GM12864 (cell line): ENCODE measurements at regions not wholly inside any gene's neighbourhood (a gene's known extent, or its start where the extent isn't known, plus 50 kb on each side); places are given as distances from the start of the nearest gene placed in this dataset.

Source experiments
- DNase-seq: peaks from one replicate; pipeline ENCODE4 v3.0.0-alpha.2; 2011; ENCODE audit warnings: low read depth
- H3K4me3 ChIP-seq: 2 replicates; pipeline ENCODE4 v1.5.1; 2011; ENCODE audit warnings: mild to moderate bottlenecking, low read depth, low read length, control low read depth
- TF ChIP-seq, protein P1 (sequence below): IDR thresholded peaks from 2 replicates; pipeline ENCODE4 v1.5.1; 2011; ENCODE audit warnings: low read depth, mild to moderate bottlenecking, moderate library complexity, low read length, control low read depth, inconsistent platforms; ENCODE audit errors: missing control alignments

DNA sequence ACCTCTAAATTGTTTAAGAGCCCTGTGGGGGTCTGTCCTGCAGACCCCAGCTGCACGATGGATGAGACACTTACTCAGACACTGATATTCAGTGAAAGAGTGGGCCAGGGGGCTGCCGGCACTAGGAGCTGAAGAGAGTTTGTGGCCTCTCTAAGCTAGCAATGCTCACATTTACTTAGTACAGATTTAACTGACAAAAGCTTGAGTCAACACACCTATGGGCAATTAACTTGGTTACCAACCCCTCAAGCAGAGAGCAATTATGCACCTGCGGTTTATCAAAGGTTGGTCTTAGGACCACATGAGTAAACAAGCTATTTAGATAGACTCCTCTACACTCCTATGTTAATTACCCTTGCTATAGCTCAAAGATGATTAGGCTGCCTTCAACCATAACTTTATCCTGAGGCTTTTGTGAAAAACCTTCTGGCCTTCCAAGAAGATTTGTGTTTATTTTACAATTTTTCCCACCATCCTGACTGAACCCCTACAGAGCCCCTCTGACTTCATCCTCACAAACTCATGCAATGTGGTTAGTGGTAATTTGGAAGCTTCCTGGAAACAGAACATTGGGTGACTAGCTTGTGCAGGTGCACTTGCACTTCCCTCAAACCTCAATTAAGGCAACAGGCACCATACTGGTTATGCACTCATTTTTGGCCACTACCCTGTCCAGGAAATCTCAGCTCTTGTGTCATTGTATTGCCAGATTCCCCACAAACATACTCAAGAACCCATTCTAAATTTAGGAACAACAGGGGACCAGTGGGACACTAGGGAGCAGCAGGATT lies 234.4 kb upstream of the ITM2A start:
- no peak for DNase-seq
- H3K4me3 ChIP-seq = no peak overlapping the region
- TF ChIP-seq, protein P1, sequence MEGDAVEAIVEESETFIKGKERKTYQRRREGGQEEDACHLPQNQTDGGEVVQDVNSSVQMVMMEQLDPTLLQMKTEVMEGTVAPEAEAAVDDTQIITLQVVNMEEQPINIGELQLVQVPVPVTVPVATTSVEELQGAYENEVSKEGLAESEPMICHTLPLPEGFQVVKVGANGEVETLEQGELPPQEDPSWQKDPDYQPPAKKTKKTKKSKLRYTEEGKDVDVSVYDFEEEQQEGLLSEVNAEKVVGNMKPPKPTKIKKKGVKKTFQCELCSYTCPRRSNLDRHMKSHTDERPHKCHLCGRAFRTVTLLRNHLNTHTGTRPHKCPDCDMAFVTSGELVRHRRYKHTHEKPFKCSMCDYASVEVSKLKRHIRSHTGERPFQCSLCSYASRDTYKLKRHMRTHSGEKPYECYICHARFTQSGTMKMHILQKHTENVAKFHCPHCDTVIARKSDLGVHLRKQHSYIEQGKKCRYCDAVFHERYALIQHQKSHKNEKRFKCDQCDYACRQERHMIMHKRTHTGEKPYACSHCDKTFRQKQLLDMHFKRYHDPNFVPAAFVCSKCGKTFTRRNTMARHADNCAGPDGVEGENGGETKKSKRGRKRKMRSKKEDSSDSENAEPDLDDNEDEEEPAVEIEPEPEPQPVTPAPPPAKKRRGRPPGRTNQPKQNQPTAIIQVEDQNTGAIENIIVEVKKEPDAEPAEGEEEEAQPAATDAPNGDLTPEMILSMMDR = no peak

DNA sequence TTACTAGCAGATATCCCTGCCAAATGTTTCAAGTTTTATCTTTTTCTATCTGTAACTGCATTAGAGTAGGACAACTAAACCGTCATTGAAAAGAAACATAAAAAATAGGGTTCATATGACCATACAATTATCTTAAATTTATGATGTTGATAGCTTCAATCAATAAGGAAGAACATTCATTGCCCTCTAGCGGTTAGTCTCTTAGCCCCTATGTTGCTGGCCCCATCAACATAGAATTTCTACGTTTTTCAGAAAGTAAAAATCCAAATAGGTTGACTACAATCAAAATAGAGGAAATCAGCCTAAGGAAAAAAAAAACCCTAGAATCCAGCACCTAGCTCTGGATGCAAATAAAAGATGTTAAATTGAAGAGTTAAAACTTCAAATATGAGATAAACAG lies 225.1 kb upstream of the ITM2A start:
- TF ChIP-seq, protein P1 = peak; percentile 9
- DNase-seq = no peak
- no peak overlapping the region for H3K4me3 ChIP-seq

DNA sequence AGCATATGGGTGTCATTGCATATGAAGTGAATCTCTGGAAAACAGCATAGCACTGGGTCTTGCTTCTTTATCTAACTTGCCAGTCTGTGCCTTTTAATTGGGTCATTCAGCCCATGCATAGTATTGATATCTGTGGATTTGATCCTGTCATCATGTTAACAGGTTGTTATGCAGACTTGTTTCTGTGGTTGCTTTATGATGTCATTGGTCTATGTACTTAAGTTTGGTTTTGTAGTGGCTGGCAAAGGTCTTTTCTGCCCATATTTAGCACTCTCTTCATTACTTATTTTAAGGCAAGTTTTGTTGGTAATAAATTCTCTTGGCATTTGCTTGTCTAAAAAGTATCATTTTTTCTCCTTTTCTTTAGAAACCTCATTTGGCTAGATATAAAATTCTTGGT lies 221.1 kb upstream of the ITM2A start:
- TF ChIP-seq, protein P1 = no peak
- no peak for DNase-seq
- H3K4me3 ChIP-seq = no peak overlapping the region

DNA sequence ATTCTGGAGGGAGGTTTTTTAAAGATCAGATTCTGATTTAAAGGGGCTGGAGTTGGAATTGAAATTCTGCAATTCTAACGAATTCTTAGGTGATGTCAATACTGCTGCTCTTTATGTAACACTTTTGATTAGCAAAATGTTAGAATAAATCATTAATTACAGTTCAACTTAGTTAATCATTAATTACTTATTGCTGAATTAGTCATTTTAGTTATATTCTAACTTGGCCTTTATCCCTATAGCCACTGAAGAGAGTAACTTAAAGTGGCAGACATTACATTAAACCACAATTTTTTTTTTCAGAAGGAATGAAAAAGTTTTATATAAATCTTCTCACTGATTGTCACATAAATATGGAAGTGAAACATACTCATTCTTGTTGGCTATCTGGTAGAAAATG lies 206.6 kb upstream of the ITM2A start:
- no peak overlapping the region for H3K4me3 ChIP-seq
- TF ChIP-seq, protein P1 = no peak
- no peak for DNase-seq

DNA sequence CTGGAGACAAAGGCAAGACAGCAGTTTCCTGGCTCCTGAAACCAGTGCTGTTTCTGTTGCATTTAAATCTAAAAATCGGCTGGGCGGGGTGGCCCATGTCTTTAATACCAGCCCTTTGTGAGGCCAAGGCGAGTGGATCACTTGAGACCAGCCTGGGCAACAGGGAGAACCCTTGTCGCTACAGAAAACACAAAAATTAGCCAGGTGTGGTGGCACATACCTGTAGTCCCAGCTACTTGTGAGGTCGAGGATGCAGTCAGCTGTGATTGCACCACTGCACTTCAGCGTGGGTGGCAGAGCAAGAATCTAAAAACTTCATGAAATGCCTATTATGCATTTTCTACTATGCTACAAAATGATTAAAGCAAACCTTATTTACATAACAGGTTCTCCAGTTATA lies 205.4 kb upstream of the ITM2A start:
- TF ChIP-seq, protein P1 = no peak
- DNase-seq = no peak
- H3K4me3 ChIP-seq = no peak overlapping the region

DNA sequence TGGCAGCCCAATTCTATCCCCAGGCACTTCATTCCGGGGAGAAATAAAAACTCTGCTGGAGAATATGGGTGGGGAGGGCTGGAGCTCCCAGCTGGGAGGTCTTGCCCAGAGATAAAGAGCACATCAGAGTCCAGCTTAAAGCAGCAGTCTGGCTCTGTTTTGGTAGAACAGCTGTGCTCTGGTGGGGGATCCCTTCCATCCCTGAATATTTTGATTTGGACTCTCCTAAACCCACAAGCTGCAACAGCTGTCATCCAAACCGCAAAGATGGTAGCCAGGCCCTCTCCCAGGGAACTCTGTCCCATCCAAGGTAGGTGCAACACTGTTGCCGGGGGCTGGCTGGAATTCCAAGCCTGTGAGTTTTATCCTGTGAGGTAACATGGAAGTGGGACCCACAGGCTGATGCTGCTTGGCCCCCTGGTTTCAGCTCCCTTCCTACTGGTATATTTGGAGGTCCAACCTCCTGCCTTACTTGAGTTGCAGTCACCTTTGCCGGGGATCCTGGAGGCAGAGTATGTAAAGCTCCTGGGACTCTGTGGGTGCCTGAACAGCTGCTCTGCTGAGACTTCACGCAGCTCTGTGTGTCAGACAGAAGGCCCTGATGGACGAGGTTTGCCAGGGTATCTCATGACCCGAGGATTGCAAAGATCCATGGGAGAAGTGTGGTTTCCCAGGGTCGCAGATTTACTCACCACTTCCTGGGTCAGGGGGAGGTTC lies 203.5 kb upstream of the ITM2A start:
- TF ChIP-seq, protein P1 = no peak
- H3K4me3 ChIP-seq = no peak overlapping the region
- DNase-seq = no peak
